Embryonic facial prominence (tissue), 1 donor: ENCODE measurements at regions not wholly inside any gene's neighbourhood (a gene's known extent, or its start where the extent isn't known, plus 50 kb on each side); places are given as distances from the start of the nearest gene placed in this dataset.
A peak's percentile ranks its signal among the peaks of the same experiment; 100 is the strongest.

Source experiments
- DNase-seq: peaks from one replicate; pipeline ENCODE4 v3.0.0-alpha.2; 2016; ENCODE audit errors: extremely low spot score

- no peak for DNase-seq
Measured at GRCh38 chr11:25958045-25958444, 373.9 kb upstream of the ANO3 start.

GRCh38 chr11:25961539-25961938 is 370.4 kb upstream of the ANO3 start:
- no peak for DNase-seq

GRCh38 chr11:25970726-25971508 is 361.0 kb upstream of the ANO3 start:
- DNase-seq, result no peak

- DNase-seq, result no peak
Measured at GRCh38 chr11:25980091-25980490, 351.8 kb upstream of the ANO3 start.

- DNase-seq, result peak; percentile 56
Measured at GRCh38 chr11:25981998-25982397, 349.9 kb upstream of the ANO3 start.

- DNase-seq, result no peak
Measured at GRCh38 chr11:25983280-25983679, 348.6 kb upstream of the ANO3 start.

- no peak for DNase-seq
Measured at GRCh38 chr11:25988178-25988577, 343.8 kb upstream of the ANO3 start.

GRCh38 chr11:25990406-25990805 is 341.5 kb upstream of the ANO3 start:
- DNase-seq, result no peak

GRCh38 chr11:25991476-25991875 is 340.5 kb upstream of the ANO3 start:
- DNase-seq, result no peak

GRCh38 chr11:25992294-25992693 is 339.6 kb upstream of the ANO3 start:
- DNase-seq, result no peak

- no peak for DNase-seq
Measured at GRCh38 chr11:25993016-25993415, 338.9 kb upstream of the ANO3 start.

GRCh38 chr11:26011474-26011873 is 320.5 kb upstream of the ANO3 start:
- DNase-seq, result no peak

- DNase-seq, result no peak
Measured at GRCh38 chr11:26014456-26015115, 317.3 kb upstream of the ANO3 start.

GRCh38 chr11:26017322-26017860 is 314.5 kb upstream of the ANO3 start:
- DNase-seq, result no peak

- DNase-seq, result no peak
Measured at GRCh38 chr11:26017903-26018302, 314.0 kb upstream of the ANO3 start.

- DNase-seq, result no peak
Measured at GRCh38 chr11:26018336-26018735, 313.6 kb upstream of the ANO3 start.

GRCh38 chr11:26019386-26019785 is 312.5 kb upstream of the ANO3 start:
- DNase-seq, result no peak

- DNase-seq, result no peak
Measured at GRCh38 chr11:26021017-26021416, 310.9 kb upstream of the ANO3 start.

- no peak for DNase-seq
Measured at GRCh38 chr11:26023057-26023456, 308.9 kb upstream of the ANO3 start.

- DNase-seq, result no peak
Measured at GRCh38 chr11:26025676-26026075, 306.3 kb upstream of the ANO3 start.

- no peak for DNase-seq
Measured at GRCh38 chr11:26026078-26026477, 305.9 kb upstream of the ANO3 start.

- no peak for DNase-seq
Measured at GRCh38 chr11:26027887-26028286, 304.0 kb upstream of the ANO3 start.

GRCh38 chr11:26028393-26028911 is 303.5 kb upstream of the ANO3 start:
- DNase-seq, result no peak
